IMR-90 (cell line): ENCODE measurements at regions not wholly inside any gene's neighbourhood (a gene's known extent, or its start where the extent isn't known, plus 50 kb on each side); places are given as distances from the start of the nearest gene placed in this dataset.

Experiments used
- ATAC-seq: fragments of 200-7000 bp; cut with Tn5 transposase; 2 replicates; pipeline ENCODE4 v1.9.1; 2020; ENCODE audit warnings: low read depth, mild to moderate bottlenecking, moderate library complexity
- BruUV-seq: library from RNA; stranded (reverse); fragments of 400-500 nt; replicated peaks from 2 replicates; lab custom pipeline; 2021; lab: Mats Ljungman, UMichigan
- CTCF ChIA-PET: fragments of 300-600 bp; formaldehyde crosslinking; extraction: SDS; loops from one replicate; lab custom pipeline; 2021; ENCODE audit warnings: antibody characterized with exemption; lab: Yijun Ruan, JAX
- POLR2A ChIA-PET: fragments of 300-600 bp; sonication (Branson Sonifier 250); formaldehyde crosslinking; loops from one replicate; lab custom pipeline; 2022; ENCODE audit warnings: antibody characterized with exemption; ENCODE audit not compliant: unreplicated experiment; lab: Charles Lee
- DNase-seq: peaks from one replicate; pipeline ENCODE4 v3.0.0; 2013
- H2AFZ ChIP-seq: replicated peaks from 2 replicates; pipeline ENCODE3; 2013; ENCODE audit warnings: low read length, mild to moderate bottlenecking; ENCODE audit not compliant: poor library complexity
- H2AK5ac ChIP-seq: 2 replicates; pipeline ENCODE4 v1.6.1; 2013; ENCODE audit warnings: low read depth, low read length, inconsistent platforms
- H2AK9ac ChIP-seq: replicated peaks from 2 replicates; pipeline ENCODE3; 2013; ENCODE audit warnings: mild to moderate bottlenecking, low read depth, low read length, moderate library complexity; ENCODE audit not compliant: poor library complexity
- H2BK120ac ChIP-seq: 2 replicates; pipeline ENCODE4 v1.6.1; 2013; ENCODE audit warnings: low read depth, low read length, inconsistent platforms
- H2BK15ac ChIP-seq: 3 replicates; pipeline ENCODE4 v1.6.1; 2013; ENCODE audit warnings: low read depth, low read length, inconsistent platforms
- H2BK20ac ChIP-seq: 2 replicates; pipeline ENCODE4 v1.6.1; 2013; ENCODE audit warnings: low read depth, mild to moderate bottlenecking, inconsistent platforms, low read length, moderate library complexity
- H2BK5ac ChIP-seq: 2 replicates; pipeline ENCODE4 v1.6.1; 2013; ENCODE audit warnings: mild to moderate bottlenecking, low read depth, low read length, inconsistent platforms; ENCODE audit not compliant: poor library complexity, severe bottlenecking
- H3K14ac ChIP-seq: replicated peaks from 2 replicates; pipeline ENCODE4 v1.6.1; 2013; ENCODE audit warnings: low read depth, low read length, inconsistent platforms
- H3K18ac ChIP-seq: 2 replicates; pipeline ENCODE4 v1.6.1; 2013; ENCODE audit warnings: low read depth, low read length, control low read depth
- H3K23ac ChIP-seq: 2 replicates; pipeline ENCODE4 v1.6.1; 2013; ENCODE audit warnings: low read depth, low read length, inconsistent platforms
- H3K27ac ChIP-seq: 2 replicates; pipeline ENCODE4 v1.5.1; 2013; ENCODE audit warnings: mild to moderate bottlenecking, control low read depth, low read length; ENCODE audit not compliant: insufficient read depth
- H3K27me3 ChIP-seq: 2 replicates; pipeline ENCODE4 v1.6.1; 2013; ENCODE audit warnings: low read length; ENCODE audit not compliant: control insufficient read depth, insufficient read depth
- H3K36me3 ChIP-seq: 2 replicates; pipeline ENCODE4 v1.6.1; 2013; ENCODE audit warnings: low read length, mixed read lengths; ENCODE audit not compliant: control insufficient read depth, insufficient read depth
- H3K4ac ChIP-seq: 2 replicates; pipeline ENCODE4 v1.6.1; 2013; ENCODE audit warnings: low read depth, low read length, inconsistent platforms
- H3K4me1 ChIP-seq: 2 replicates; pipeline ENCODE4 v1.6.1; 2013; ENCODE audit warnings: low read length, mixed read lengths; ENCODE audit not compliant: control insufficient read depth, insufficient read depth
- H3K4me2 ChIP-seq: 2 replicates; pipeline ENCODE4 v1.6.1; 2013; ENCODE audit warnings: low read depth, mild to moderate bottlenecking, control low read depth, low read length, moderate library complexity
- H3K4me3 ChIP-seq: 2 replicates; pipeline ENCODE4 v1.5.1; 2013; ENCODE audit warnings: low read depth, mild to moderate bottlenecking, control low read depth, low read length, moderate library complexity; ENCODE audit not compliant: insufficient read depth
- H3K56ac ChIP-seq: 2 replicates; pipeline ENCODE4 v1.6.1; 2013; ENCODE audit warnings: low read length, inconsistent platforms; ENCODE audit not compliant: insufficient read depth; ENCODE audit errors: extremely low read depth
- H3K79me1 ChIP-seq, 2 experiments: 2 replicates each; pipeline ENCODE4 v1.6.1; 2013; ENCODE audit warnings: low read length in 2 of 2, inconsistent platforms in 1 of 2, low read depth in 1 of 2
- H3K9ac ChIP-seq: 2 replicates; pipeline ENCODE4 v1.6.1; 2013; ENCODE audit warnings: low read depth, low read length, control low read depth
- H3K9me1 ChIP-seq: 2 replicates; pipeline ENCODE4 v1.6.1; 2013; ENCODE audit warnings: low read length, inconsistent platforms; ENCODE audit not compliant: insufficient read depth
- H3K9me3 ChIP-seq: 2 replicates; pipeline ENCODE4 v1.6.1; 2013; ENCODE audit warnings: low read length; ENCODE audit not compliant: control insufficient read depth, insufficient read depth
- H4K20me1 ChIP-seq: 2 replicates; pipeline ENCODE4 v1.6.1; 2013; ENCODE audit warnings: low read length, inconsistent platforms; ENCODE audit not compliant: insufficient read depth
- H4K5ac ChIP-seq: 2 replicates; pipeline ENCODE4 v1.6.1; 2013; ENCODE audit warnings: mild to moderate bottlenecking, low read depth, low read length, control low read depth
- H4K8ac ChIP-seq, 2 experiments: 2 replicates each; pipeline ENCODE4 v1.6.1; 2013; ENCODE audit warnings: low read depth in 2 of 2, low read length in 2 of 2, control low read depth in 1 of 2, inconsistent platforms in 1 of 2
- H4K91ac ChIP-seq: 2 replicates; pipeline ENCODE4 v1.6.1; 2013; ENCODE audit warnings: low read depth, low read length, inconsistent platforms; ENCODE audit not compliant: insufficient read depth
- CEBPB ChIP-seq: IDR thresholded peaks from 2 replicates; pipeline ENCODE4 v1.6.1; 2012; ENCODE audit warnings: low read depth, low read length, improper control_type of control experiment
- MAFK ChIP-seq: IDR thresholded peaks from 2 replicates; pipeline ENCODE4 v1.6.1; 2012; ENCODE audit warnings: low read depth, low read length, improper control_type of control experiment
- MAZ ChIP-seq: IDR thresholded peaks from 2 replicates; pipeline ENCODE4 v1.6.1; 2012; ENCODE audit warnings: low read depth, mild to moderate bottlenecking, low read length, improper control_type of control experiment, moderate library complexity, borderline replicate concordance
- MXI1 ChIP-seq: IDR thresholded peaks from 2 replicates; pipeline ENCODE4 v1.6.1; 2012; ENCODE audit warnings: low read depth, mild to moderate bottlenecking, low read length, moderate library complexity, borderline replicate concordance
- WGBS, 2 experiments: methylation state at CpG; one replicate each; pipeline versions ENCODE4 v1.1.5 to v1.1.7; 2013; ENCODE audit warnings: missing lambda C conversion rate in 2 of 2; ENCODE audit not compliant: insufficient read length in 1 of 2; ENCODE audit errors: extremely low coverage in 2 of 2; 5-methylcytosine and 5-hydroxymethylcytosine counted together
- dilution Hi-C: fragments of 300-500 bp; cut with HindIII; formaldehyde crosslinking; loops from one replicate; pipeline ENCODE4 v1.14.3; 2018; ENCODE audit warnings: low sequenced_read_pairs; ENCODE audit not compliant: unreplicated experiment
- in situ Hi-C: fragments of 300-500 bp; cut with MboI; formaldehyde crosslinking; loops from 3 replicates; pipeline ENCODE4 v1.14.3; 2019; ENCODE audit warnings: low sequenced_read_pairs, inconsistent platforms, mixed read lengths
- intact Hi-C: fragments of 100-400 bp; cut with micrococcal nuclease; formaldehyde crosslinking; loops from 2 replicates; pipeline ENCODE4 v1.10.0; 2022

GRCh38 chr1:78419309-78419708 is 71.5 kb upstream of the PTGFR start:
- peak; percentile 5 for DNase-seq

More at GRCh38 chr1:78419309-78419708, 71.5 kb upstream of the PTGFR start:
- Histone ChIP-seq H3K79me1 (no peaks in the 10 kb centered on the region), H3K14ac (0 out of 2 replicates have a peak overlapping the region, but pooled peaks have one; percentile 1), H3K9ac (no peak overlapping the region), H3K4me3 (no peak overlapping the region), H4K20me1 (no peaks in the 10 kb centered on the region), H4K91ac (no peak overlapping the region), H3K18ac (no peak overlapping the region), H3K9me1 (peaks cover 4% of the 10 kb centered on the region), H2BK120ac (no peak overlapping the region), H3K23ac (no peak overlapping the region), H2BK15ac (no peak overlapping the region), H3K36me3 (no peaks in the 10 kb centered on the region), H2AFZ (no peak overlapping the region), H3K56ac (no peak overlapping the region), H3K4me1 (no peaks in the 10 kb centered on the region), H3K4ac (no peak overlapping the region), H3K9me3 (no peaks in the 10 kb centered on the region), H2AK5ac (no peak overlapping the region), H2BK20ac (no peak overlapping the region), H2BK5ac (no peak overlapping the region), H3K4me2 (no peak overlapping the region), H4K8ac (no peak overlapping the region), H3K27ac (no peak overlapping the region), H4K5ac (no peak overlapping the region), H3K27me3 (peaks cover 6% of the 10 kb centered on the region), H2AK9ac (no peak overlapping the region)
- no peak for ATAC-seq
- POLR2A ChIA-PET, result no interaction called here
- no TSS peak for BruUV-seq
- in situ Hi-C loops (no loop called here), dilution Hi-C loops (no loop called here), intact Hi-C loops (no loop called here)
- WGBS, 2 experiments, result no CpG with 5 or more reads among the region's 3 CpGs
- no peak for TF ChIP-seq MAZ
- TF ChIP-seq MAFK, result no peak
- no peak for TF ChIP-seq MXI1
- no peak for TF ChIP-seq CEBPB
- CTCF ChIA-PET, result interaction anchor here (0.6 kb wide), 1 partner anchor 408 kb away, joined by 3 read pairs; no protein-coding TSS in a partner anchor
